H9 (cell line): ENCODE measurements at regions not wholly inside any gene's neighbourhood (a gene's known extent, or its start where the extent isn't known, plus 50 kb on each side); places are given as distances from the start of the nearest gene placed in this dataset.

ENCODE experiments used
- DNase-seq: peaks from one replicate; pipeline ENCODE4 v3.0.0-alpha.2; 2017
- H2AFZ ChIP-seq: one replicate; pipeline ENCODE4 v1.6.1; 2013; ENCODE audit warnings: mild to moderate bottlenecking, low read length, control low read depth, moderate library complexity
- H2AK5ac ChIP-seq: 2 replicates; pipeline ENCODE4 v1.6.1; 2013; ENCODE audit warnings: low read length, control low read depth, mixed read lengths; ENCODE audit not compliant: insufficient read length
- H2BK120ac ChIP-seq: one replicate; pipeline ENCODE4 v1.6.1; 2013; ENCODE audit warnings: low read depth, mild to moderate bottlenecking, low read length, control low read depth, inconsistent platforms; ENCODE audit not compliant: poor library complexity, severe bottlenecking
- H2BK12ac ChIP-seq: 2 replicates; pipeline ENCODE4 v1.6.1; 2013; ENCODE audit warnings: low read length, control low read depth, mixed read lengths, low read depth; ENCODE audit not compliant: insufficient read length
- H2BK15ac ChIP-seq: 2 replicates; pipeline ENCODE4 v1.6.1; 2013; ENCODE audit warnings: low read depth, low read length, control low read depth
- H2BK20ac ChIP-seq: one replicate; pipeline ENCODE4 v1.6.1; 2013; ENCODE audit warnings: low read depth, mild to moderate bottlenecking, low read length, control low read depth, inconsistent platforms; ENCODE audit not compliant: poor library complexity, severe bottlenecking
- H2BK5ac ChIP-seq: 2 replicates; pipeline ENCODE4 v1.6.1; 2013; ENCODE audit warnings: low read length, control low read depth, mixed read lengths; ENCODE audit not compliant: insufficient read length
- H3K14ac ChIP-seq: 2 replicates; pipeline ENCODE4 v1.6.1; 2013; ENCODE audit warnings: low read length, control low read depth; ENCODE audit not compliant: insufficient read depth
- H3K18ac ChIP-seq: 2 replicates; pipeline ENCODE4 v1.6.1; 2013; ENCODE audit warnings: low read depth, mild to moderate bottlenecking, mixed read lengths, low read length, control low read depth; ENCODE audit not compliant: insufficient read length
- H3K23ac ChIP-seq: 2 replicates; pipeline ENCODE4 v1.6.1; 2013; ENCODE audit warnings: low read length, control low read depth, mixed read lengths, low read depth; ENCODE audit not compliant: insufficient read length
- H3K23me2 ChIP-seq: 2 replicates; pipeline ENCODE4 v1.6.1; 2013; ENCODE audit warnings: low read depth, mild to moderate bottlenecking, mixed read lengths, low read length, control low read depth; ENCODE audit not compliant: insufficient read length, poor library complexity, severe bottlenecking
- H3K27ac ChIP-seq: 2 replicates; pipeline ENCODE4 v1.5.1; 2013; ENCODE audit warnings: low read length, control low read depth, mixed read lengths, low read depth; ENCODE audit not compliant: insufficient read length
- H3K27me3 ChIP-seq: 2 replicates; pipeline ENCODE4 v1.6.1; 2013; ENCODE audit warnings: low read length, control low read depth, inconsistent platforms; ENCODE audit not compliant: insufficient read depth
- H3K4ac ChIP-seq: 2 replicates; pipeline ENCODE4 v1.6.1; 2013; ENCODE audit warnings: low read depth, mild to moderate bottlenecking, control low read depth, inconsistent platforms, low read length, moderate library complexity
- H3K4me1 ChIP-seq: 2 replicates; pipeline ENCODE4 v1.6.1; 2013; ENCODE audit warnings: low read length, control low read depth, inconsistent platforms; ENCODE audit not compliant: insufficient read depth
- H3K4me2 ChIP-seq: 2 replicates; pipeline ENCODE4 v1.6.1; 2013; ENCODE audit warnings: low read length, control low read depth, mixed read lengths; ENCODE audit not compliant: insufficient read length, insufficient read depth
- H3K56ac ChIP-seq: 2 replicates; pipeline ENCODE4 v1.6.1; 2013; ENCODE audit warnings: low read depth, mild to moderate bottlenecking, mixed read lengths, low read length, control low read depth; ENCODE audit not compliant: insufficient read length
- H3K79me1 ChIP-seq: 2 replicates; pipeline ENCODE4 v1.6.1; 2013; ENCODE audit warnings: low read depth, mild to moderate bottlenecking, moderate library complexity, low read length, control low read depth, inconsistent platforms; ENCODE audit not compliant: insufficient read depth, poor library complexity, severe bottlenecking
- H3K79me2 ChIP-seq: 2 replicates; pipeline ENCODE4 v1.6.1; 2013; ENCODE audit warnings: low read length, control low read depth, inconsistent platforms; ENCODE audit not compliant: insufficient read depth
- H3K9ac ChIP-seq: 2 replicates; pipeline ENCODE4 v1.6.1; 2013; ENCODE audit warnings: low read length, control low read depth, mixed read lengths; ENCODE audit not compliant: insufficient read length; ENCODE audit errors: extremely low read depth
- H3K9me3 ChIP-seq: one replicate; pipeline ENCODE4 v1.6.1; 2013; ENCODE audit warnings: low read depth, low read length, inconsistent platforms; ENCODE audit not compliant: control insufficient read depth
- H3T11ph ChIP-seq: one replicate; pipeline ENCODE4 v1.6.1; 2013; ENCODE audit warnings: mild to moderate bottlenecking, low read length, control low read depth, inconsistent platforms
- H4K20me1 ChIP-seq: one replicate; pipeline ENCODE4 v1.6.1; 2013; ENCODE audit not compliant: control insufficient read depth, insufficient read length, insufficient read depth
- H4K5ac ChIP-seq: 2 replicates; pipeline ENCODE4 v1.6.1; 2013; ENCODE audit warnings: low read depth, mild to moderate bottlenecking, mixed read lengths, low read length, control low read depth; ENCODE audit not compliant: insufficient read length
- H4K8ac ChIP-seq: replicated peaks from 2 replicates; pipeline ENCODE4 v1.6.1; 2013; ENCODE audit warnings: low read length, control low read depth, mixed read lengths, low read depth; ENCODE audit not compliant: insufficient read length
- H4K91ac ChIP-seq: 2 replicates; pipeline ENCODE4 v1.6.1; 2013; ENCODE audit warnings: low read depth, mild to moderate bottlenecking, moderate library complexity, mixed read lengths, low read length, control low read depth; ENCODE audit not compliant: insufficient read length
- H3K27ac Mint-ChIP-seq, 3 experiments: 2 replicates in 2 of 3; 3 replicates in 1 of 3; pipeline ENCODE4 v1.8.0; 2020 to 2021; ENCODE audit warnings: mixed read lengths in 3 of 3, mild to moderate bottlenecking in 1 of 3, moderate library complexity in 1 of 3
- H3K27me3 Mint-ChIP-seq: 2 replicates; pipeline ENCODE4 v1.8.0; 2021; ENCODE audit warnings: low read depth, mild to moderate bottlenecking, moderate library complexity, mixed read lengths
- H3K36me3 Mint-ChIP-seq, 3 experiments: 2 replicates in 2 of 3; 3 replicates in 1 of 3; pipeline ENCODE4 v1.8.0; 2020 to 2021; ENCODE audit warnings: low read depth in 3 of 3, mixed read lengths in 3 of 3; ENCODE audit not compliant: insufficient read depth in 1 of 3
- H3K4me1 Mint-ChIP-seq, 2 experiments: 2 replicates each; pipeline ENCODE4 v1.8.0; 2020; ENCODE audit warnings: mixed read lengths in 2 of 2
- H3K4me3 Mint-ChIP-seq, 2 experiments: 2 replicates in 1 of 2; 3 replicates in 1 of 2; pipeline ENCODE4 v1.8.0; 2020 to 2021; ENCODE audit warnings: mild to moderate bottlenecking in 2 of 2, mixed read lengths in 2 of 2, moderate library complexity in 1 of 2
- H3K9me3 Mint-ChIP-seq, 2 experiments: 2 replicates in 1 of 2; 3 replicates in 1 of 2; pipeline ENCODE4 v1.8.0; 2020; ENCODE audit warnings: mild to moderate bottlenecking in 2 of 2, mixed read lengths in 2 of 2, moderate library complexity in 1 of 2
- CTCF ChIP-seq: fragments of 200-600 bp; sonication (generic); conservative IDR thresholded peaks from 3 replicates; pipeline ENCODE4 v1.8.0; 2021; ENCODE audit warnings: antibody characterized with exemption, mild to moderate bottlenecking
- WGBS: extraction: QIAGEN DNeasy Blood & Tissue Kit; methylation state at CpG from one replicate; pipeline ENCODE4 v1.1.7; 2013; ENCODE audit warnings: missing lambda C conversion rate, low lambda C conversion rate, mixed read lengths; ENCODE audit not compliant: insufficient read length; ENCODE audit errors: extremely low coverage; 5-methylcytosine and 5-hydroxymethylcytosine counted together

- no peak overlapping the region for H3K27ac Mint-ChIP-seq
- H3K27me3 ChIP-seq: no peaks in the 10 kb centered on the region
- no peaks in the 10 kb centered on the region for H3K27me3 Mint-ChIP-seq
- no peaks in the 10 kb centered on the region for H3K9me3 Mint-ChIP-seq
- no peaks in the 10 kb centered on the region for H4K20me1 ChIP-seq
- H3K79me2 ChIP-seq: no peaks in the 10 kb centered on the region
- H3K56ac ChIP-seq: no peak overlapping the region
- no peak overlapping the region for H3T11ph ChIP-seq
- no peak overlapping the region for H3K14ac ChIP-seq
- H3K79me1 ChIP-seq: no peaks in the 10 kb centered on the region
- H3K27ac ChIP-seq: no peak overlapping the region
- no peak overlapping the region for H4K91ac ChIP-seq
- H2BK120ac ChIP-seq: no peak overlapping the region
- H3K36me3 Mint-ChIP-seq: no peaks in the 10 kb centered on the region
- no peak overlapping the region for H2BK20ac ChIP-seq
- H3K4me1 Mint-ChIP-seq: no peaks in the 10 kb centered on the region
- no peak overlapping the region for H4K8ac ChIP-seq
- no peak overlapping the region for H3K4me3 Mint-ChIP-seq
- H2BK12ac ChIP-seq: no peak overlapping the region
- H2BK5ac ChIP-seq: no peak overlapping the region
- H2AK5ac ChIP-seq: no peak overlapping the region
- H3K9me3 ChIP-seq: no peaks in the 10 kb centered on the region
- H2AFZ ChIP-seq: no peak overlapping the region
- no peak overlapping the region for H3K18ac ChIP-seq
- H3K23me2 ChIP-seq: no peaks in the 10 kb centered on the region
- TF ChIP-seq CTCF: no peak
- no peak overlapping the region for H3K9ac ChIP-seq
- no peak overlapping the region for H3K4me2 ChIP-seq
- no peak overlapping the region for H3K4ac ChIP-seq
- DNase-seq: no peak
- H3K23ac ChIP-seq: no peak overlapping the region
- WGBS: no CpG with 5 or more reads among the region's 1 CpG
- H2BK15ac ChIP-seq: no peak overlapping the region
- H3K4me1 ChIP-seq: no peaks in the 10 kb centered on the region
- H4K5ac ChIP-seq: no peak overlapping the region
Observed at GRCh38 chr3:1002010-1002409, 90.8 kb upstream of the CNTN6 start.
